ENCODE measurements at regions not wholly inside any gene's neighbourhood (a gene's known extent, or its start where the extent isn't known, plus 50 kb on each side); places are given as distances from the start of the nearest gene placed in this dataset.
"Not testable (repeated sequence)": the region's sequence is repeated elsewhere in the genome, so short reads cannot be mapped to it uniquely, and the experiment has no call there.

DNA sequence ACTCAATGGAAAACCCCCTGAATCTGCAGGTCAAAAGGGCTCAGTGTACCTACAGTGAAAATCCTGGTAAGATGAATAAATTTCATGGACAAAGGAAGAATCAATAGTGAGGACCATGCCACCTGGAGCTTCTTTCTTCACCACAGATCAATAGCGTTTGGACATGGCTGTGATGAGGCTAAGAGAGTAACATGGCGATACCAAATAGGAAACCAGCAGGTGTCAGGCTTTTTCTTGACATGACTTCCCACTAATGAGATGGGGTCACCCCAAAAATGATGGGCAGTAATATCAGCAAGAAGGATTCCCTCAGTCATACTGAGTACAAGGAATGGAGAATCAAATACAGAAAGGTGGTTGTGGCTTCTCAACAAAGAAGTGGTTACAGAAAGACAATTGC, 208.5 kb upstream of the PLPPR1 start:
- DNase-seq, result no peak
- Mint-ChIP-seq H3K27me3 (ENCODE audit: insufficient read depth) (no peaks in the 10 kb centered on the region), H3K27ac (no peak overlapping the region), H3K4me1 (ENCODE audit: low read depth) (no peaks in the 10 kb centered on the region), H3K36me3 (ENCODE audit: low read depth) (no peaks in the 10 kb centered on the region), H3K9me3 (peaks cover 20% of the 10 kb centered on the region), H3K4me3 (no peak overlapping the region)
- no peak for TF ChIP-seq CTCF (IDR thresholded peaks at IDR 0.05)

DNA sequence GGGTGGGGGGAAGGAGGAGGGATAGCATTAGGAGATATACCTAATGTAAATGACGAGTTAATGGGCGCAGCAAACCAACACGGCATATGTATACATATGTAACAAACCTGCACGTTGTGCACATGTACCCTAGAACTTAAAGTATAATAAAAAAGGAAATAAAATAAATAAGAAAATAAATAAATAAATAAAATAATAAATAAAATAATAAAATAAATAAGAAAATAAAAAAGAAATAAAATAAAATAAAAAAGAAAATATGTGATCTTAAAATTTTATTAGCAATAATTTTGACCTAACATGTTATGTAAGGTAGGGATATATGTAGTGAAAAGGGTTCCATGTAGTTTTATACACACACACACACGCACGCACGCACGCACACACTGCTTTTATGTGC, 195.5 kb upstream of the PLPPR1 start:
- H3K27me3 Mint-ChIP-seq (ENCODE audit: insufficient read depth); H3K4me3 Mint-ChIP-seq: not testable (repeated sequence)
- peaks cover 31% of the 10 kb centered on the region for H3K9me3 Mint-ChIP-seq

DNA sequence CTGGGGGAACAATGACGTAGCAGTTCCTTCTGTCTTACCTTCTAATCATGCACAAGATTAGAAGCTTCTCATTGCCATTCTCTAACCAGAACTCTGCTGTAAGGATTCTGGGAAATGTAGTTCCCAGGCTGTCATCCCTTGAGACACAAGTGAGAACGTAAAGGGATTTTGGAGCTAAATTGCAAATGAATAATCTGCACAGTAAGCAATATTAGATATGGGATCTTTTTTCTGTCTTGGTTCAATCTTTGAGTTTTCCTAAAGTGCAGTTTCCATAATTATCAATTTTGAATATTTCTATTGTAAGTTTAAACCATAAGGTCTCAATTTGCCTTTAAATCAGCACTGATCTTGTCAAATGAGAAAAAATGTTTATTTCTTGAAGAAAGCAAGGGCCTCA, 189.7 kb upstream of the PLPPR1 start:
- no peaks in the 10 kb centered on the region for H3K27me3 Mint-ChIP-seq (ENCODE audit: insufficient read depth)
- no peaks in the 10 kb centered on the region for H3K36me3 Mint-ChIP-seq (ENCODE audit: low read depth)
- no peak for DNase-seq
- no peak overlapping the region for H3K27ac Mint-ChIP-seq
- H3K4me3 Mint-ChIP-seq, result no peak overlapping the region
- H3K4me1 Mint-ChIP-seq (ENCODE audit: low read depth), result no peaks in the 10 kb centered on the region
- TF ChIP-seq CTCF (IDR thresholded peaks at IDR 0.05), result no peak
- H3K9me3 Mint-ChIP-seq, result peaks cover 27% of the 10 kb centered on the region

More for the DNA sequence above, 195.5 kb upstream of the PLPPR1 start:
- not testable (repeated sequence) for H3K36me3 Mint-ChIP-seq (ENCODE audit: low read depth); H3K27ac Mint-ChIP-seq; H3K4me1 Mint-ChIP-seq (ENCODE audit: low read depth); DNase-seq

- no peaks in the 10 kb centered on the region for H3K27me3 Mint-ChIP-seq (ENCODE audit: insufficient read depth)
- H3K9me3 Mint-ChIP-seq, result peaks cover 25% of the 10 kb centered on the region
- no peak overlapping the region for H3K4me3 Mint-ChIP-seq
- H3K27ac Mint-ChIP-seq, result no peak overlapping the region
- no peaks in the 10 kb centered on the region for H3K36me3 Mint-ChIP-seq (ENCODE audit: low read depth)
- no peaks in the 10 kb centered on the region for H3K4me1 Mint-ChIP-seq (ENCODE audit: low read depth)
- no peak for DNase-seq
- no peak for TF ChIP-seq CTCF (IDR thresholded peaks at IDR 0.05)
Observed at GRCh38 chr9:100848726-100849125, 179.8 kb upstream of the PLPPR1 start.

DNA sequence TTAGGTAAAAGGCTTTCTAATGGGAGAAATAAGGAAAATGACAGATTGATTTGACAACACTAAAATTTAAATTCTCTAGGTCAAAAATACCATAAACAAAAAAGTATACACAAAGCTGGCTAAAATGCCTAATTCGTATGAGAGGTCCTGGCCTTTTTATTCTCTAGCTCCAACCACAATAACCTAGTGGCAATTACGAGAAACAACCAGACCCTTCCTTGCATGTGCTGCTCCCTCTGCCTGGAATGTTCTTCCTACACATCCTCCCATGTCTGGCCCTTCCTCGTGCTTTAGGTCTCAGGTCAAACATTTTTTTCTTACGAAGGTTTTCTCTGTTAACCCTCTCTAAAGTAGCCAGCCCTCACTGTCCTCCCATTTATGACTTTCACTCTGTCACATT, 176.4 kb upstream of the PLPPR1 start:
- H3K27ac Mint-ChIP-seq, result no peak overlapping the region
- TF ChIP-seq CTCF (IDR thresholded peaks at IDR 0.05), result no peak
- no peak overlapping the region for H3K4me3 Mint-ChIP-seq
- DNase-seq, result no peak
- 0 out of 2 replicates have a peak, but pooled peaks cover 5% of the 10 kb centered on the region for H3K36me3 Mint-ChIP-seq (ENCODE audit: low read depth)
- H3K27me3 Mint-ChIP-seq (ENCODE audit: insufficient read depth), result no peaks in the 10 kb centered on the region
- H3K4me1 Mint-ChIP-seq (ENCODE audit: low read depth), result no peaks in the 10 kb centered on the region
- H3K9me3 Mint-ChIP-seq, result peaks cover 20% of the 10 kb centered on the region

GRCh38 chr9:100856238-100856637, 172.3 kb upstream of the PLPPR1 start:
- H3K27ac Mint-ChIP-seq, result no peak overlapping the region
- H3K27me3 Mint-ChIP-seq (ENCODE audit: insufficient read depth), result no peaks in the 10 kb centered on the region
- no peak for TF ChIP-seq CTCF (IDR thresholded peaks at IDR 0.05)
- peaks cover 5% of the 10 kb centered on the region; the same call in 1 of the 2 replicates for H3K36me3 Mint-ChIP-seq (ENCODE audit: low read depth)
- H3K4me3 Mint-ChIP-seq, result no peak overlapping the region
- no peaks in the 10 kb centered on the region for H3K4me1 Mint-ChIP-seq (ENCODE audit: low read depth)
- H3K9me3 Mint-ChIP-seq, result peaks cover 27% of the 10 kb centered on the region
- no peak for DNase-seq

Measured in HFFc6 (cell line).